Fibroblast of the aortic adventitia (primary cell): ENCODE measurements at regions not wholly inside any gene's neighbourhood (a gene's known extent, or its start where the extent isn't known, plus 50 kb on each side); places are given as distances from the start of the nearest gene placed in this dataset.
A peak's percentile ranks its signal among the peaks of the same experiment; 100 is the strongest.

Experiments
- DNase-seq: peaks from one replicate; pipeline ENCODE4 v3.0.0-alpha.2; 2010; ENCODE audit warnings: low read depth
- H3K4me3 ChIP-seq: 2 replicates; pipeline ENCODE4 v1.5.1; 2011; ENCODE audit warnings: low read depth, mild to moderate bottlenecking, control low read depth, low read length, moderate library complexity
- CTCF ChIP-seq: IDR thresholded peaks from 2 replicates; pipeline ENCODE4 v1.5.1; 2011; ENCODE audit warnings: mild to moderate bottlenecking, low read length, control low read depth, inconsistent platforms; ENCODE audit not compliant: insufficient read depth

- TF ChIP-seq CTCF: no peak
- H3K4me3 ChIP-seq: no peak overlapping the region
- DNase-seq: no peak
Measured at GRCh38 chr11:129324533-129325175, 51.0 kb upstream of the BARX2 start.

GRCh38 chr11:129323896-129324502 lies 51.6 kb upstream of the BARX2 start:
- no peak for TF ChIP-seq CTCF
- DNase-seq: peak; percentile 30
- no peak overlapping the region for H3K4me3 ChIP-seq

GRCh38 chr11:129322941-129323340 lies 52.7 kb upstream of the BARX2 start:
- DNase-seq: no peak
- no peak overlapping the region for H3K4me3 ChIP-seq
- TF ChIP-seq CTCF: no peak

- no peak for DNase-seq
Measured at GRCh38 chr11:129321076-129321475, 54.6 kb upstream of the BARX2 start.

GRCh38 chr11:129320494-129320893 lies 55.2 kb upstream of the BARX2 start:
- TF ChIP-seq CTCF: no peak
- no peak overlapping the region for H3K4me3 ChIP-seq
- no peak for DNase-seq

More at GRCh38 chr11:129321076-129321475, 54.6 kb upstream of the BARX2 start:
- no peak overlapping the region for H3K4me3 ChIP-seq
- no peak for TF ChIP-seq CTCF

GRCh38 chr11:129319751-129320150 lies 55.9 kb upstream of the BARX2 start:
- TF ChIP-seq CTCF: no peak
- DNase-seq: no peak
- no peak overlapping the region for H3K4me3 ChIP-seq

GRCh38 chr11:129319201-129319600 lies 56.4 kb upstream of the BARX2 start:
- no peak for TF ChIP-seq CTCF
- no peak for DNase-seq
- H3K4me3 ChIP-seq: no peak overlapping the region
